NCI-H446 (cell line): ENCODE measurements at regions not wholly inside any gene's neighbourhood (a gene's known extent, or its start where the extent isn't known, plus 50 kb on each side); places are given as distances from the start of the nearest gene placed in this dataset.

Experiments used
- DNase-seq, 2 experiments: peaks; one replicate each; lab custom pipeline; 2025; lab: John Stamatoyannopoulos, UW

DNA sequence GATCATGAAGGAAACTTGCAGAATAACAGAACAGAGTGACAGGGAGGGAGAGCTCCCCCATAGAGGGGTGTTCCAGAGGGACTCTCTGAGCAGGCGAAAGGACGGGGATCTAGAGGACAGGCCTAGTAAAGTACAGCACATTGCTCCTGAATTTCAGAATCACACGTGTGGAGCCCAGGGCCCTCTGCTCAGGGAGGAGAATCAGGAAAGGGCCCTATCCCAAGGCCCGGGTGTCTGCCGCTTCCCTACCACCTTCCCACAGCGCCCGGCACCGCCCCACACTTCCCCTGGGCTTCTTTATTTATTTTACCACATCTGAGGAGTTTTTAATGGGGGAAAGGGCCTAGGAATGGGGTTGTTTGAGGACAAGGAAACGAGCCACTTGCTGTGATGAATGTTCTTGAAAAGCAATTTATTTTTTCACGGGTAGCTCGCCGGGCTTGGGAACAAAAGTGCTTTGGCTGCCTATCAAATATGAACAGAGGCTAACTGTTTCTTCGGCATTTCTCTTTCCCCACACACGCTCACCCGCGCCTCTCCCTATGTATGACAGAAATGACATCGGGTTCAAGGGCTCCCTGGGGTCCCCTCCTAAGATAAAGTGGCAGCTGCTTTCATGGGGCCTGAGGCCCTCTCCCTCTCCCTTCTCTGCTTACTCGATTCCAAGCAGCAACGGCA lies 79.3 kb upstream of the GLI2 start:
- DNase-seq: no peak

DNA sequence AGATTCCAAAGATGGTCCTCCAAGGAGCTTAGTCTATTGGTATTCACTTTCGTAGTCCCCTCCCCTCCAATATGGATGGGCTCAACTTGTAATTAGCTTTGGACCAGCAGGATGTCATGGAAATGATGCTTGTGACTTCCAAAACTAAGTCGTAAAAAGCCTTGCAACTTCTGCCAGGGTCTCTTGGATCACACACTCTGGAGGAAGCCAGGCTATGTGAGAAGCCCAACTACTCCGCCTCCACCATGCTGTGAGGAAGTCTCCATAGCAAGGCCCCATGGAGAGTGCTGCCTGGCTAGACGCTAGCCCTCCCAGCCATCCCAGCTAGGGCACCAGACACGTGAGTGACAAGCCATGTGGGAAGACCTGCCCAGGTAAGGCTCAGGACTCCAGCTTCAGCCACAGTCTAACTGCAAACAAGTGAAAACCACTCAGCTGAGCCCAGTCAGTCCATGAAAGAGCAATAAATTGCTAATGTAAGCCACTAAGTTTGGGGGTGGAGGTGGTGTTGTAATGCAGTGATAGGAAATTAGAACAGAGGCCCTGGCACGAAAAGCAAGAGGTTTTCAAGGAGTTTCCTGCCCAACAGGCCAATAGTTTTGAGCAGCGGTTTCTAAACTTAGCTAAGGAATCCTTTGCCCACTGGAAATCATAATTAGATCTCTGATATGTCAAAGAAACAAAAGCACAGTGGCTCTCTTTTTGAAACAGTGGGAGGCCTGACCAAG lies 77.5 kb upstream of the GLI2 start:
- no peak for DNase-seq

DNA sequence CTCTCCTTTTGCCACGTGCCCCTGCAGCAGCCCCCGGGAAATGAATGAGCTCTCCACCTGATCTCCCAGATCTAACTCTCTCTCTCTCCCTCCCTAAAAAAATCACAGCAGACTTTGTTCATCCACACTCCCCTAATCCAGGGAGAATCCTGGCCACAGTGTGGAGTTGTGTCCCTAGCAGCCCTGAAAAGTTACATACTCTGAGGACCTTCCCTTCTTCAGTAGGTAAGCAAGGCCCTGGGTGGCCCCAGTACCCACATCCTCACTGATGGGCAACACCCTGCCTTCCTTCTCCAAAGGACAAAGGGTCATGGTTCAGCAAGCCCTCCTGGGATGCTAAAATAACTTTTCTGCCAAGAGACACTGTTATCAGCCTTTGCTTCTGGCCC lies 76.9 kb upstream of the GLI2 start:
- DNase-seq: no peak

DNA sequence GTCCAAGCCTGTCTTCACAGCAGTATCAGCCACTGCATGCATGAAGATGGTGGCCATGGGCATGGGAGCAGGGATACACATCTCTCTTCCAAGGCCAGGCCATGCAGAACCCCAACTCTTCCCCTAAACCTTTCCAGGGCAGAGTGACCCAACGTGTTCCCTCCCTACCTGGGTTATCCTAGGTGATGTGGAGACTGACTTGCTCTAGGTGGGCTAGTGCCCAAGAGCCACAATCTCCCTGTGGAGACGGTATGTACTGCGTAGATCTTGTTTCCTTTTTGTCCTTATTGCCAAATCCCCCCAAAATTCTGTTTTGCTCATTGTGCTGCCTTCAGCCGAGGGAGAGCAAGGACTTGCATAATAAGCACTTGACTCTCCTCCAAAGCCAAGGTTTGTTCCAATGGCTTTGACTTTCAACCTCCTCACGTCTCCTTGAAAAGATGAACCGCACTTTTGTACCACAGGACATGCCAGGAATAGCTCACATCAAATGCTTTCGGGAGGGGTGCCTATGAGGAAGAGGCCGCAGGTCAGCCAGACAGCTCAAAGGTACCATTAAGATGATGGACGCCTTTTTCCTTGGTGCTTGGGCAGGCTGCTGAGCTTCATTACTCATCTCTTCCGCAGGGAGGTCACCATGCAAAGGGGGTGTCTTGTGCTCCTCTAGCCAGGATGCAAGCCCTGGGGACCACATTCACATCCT lies 76.2 kb upstream of the GLI2 start:
- no peak for DNase-seq

DNA sequence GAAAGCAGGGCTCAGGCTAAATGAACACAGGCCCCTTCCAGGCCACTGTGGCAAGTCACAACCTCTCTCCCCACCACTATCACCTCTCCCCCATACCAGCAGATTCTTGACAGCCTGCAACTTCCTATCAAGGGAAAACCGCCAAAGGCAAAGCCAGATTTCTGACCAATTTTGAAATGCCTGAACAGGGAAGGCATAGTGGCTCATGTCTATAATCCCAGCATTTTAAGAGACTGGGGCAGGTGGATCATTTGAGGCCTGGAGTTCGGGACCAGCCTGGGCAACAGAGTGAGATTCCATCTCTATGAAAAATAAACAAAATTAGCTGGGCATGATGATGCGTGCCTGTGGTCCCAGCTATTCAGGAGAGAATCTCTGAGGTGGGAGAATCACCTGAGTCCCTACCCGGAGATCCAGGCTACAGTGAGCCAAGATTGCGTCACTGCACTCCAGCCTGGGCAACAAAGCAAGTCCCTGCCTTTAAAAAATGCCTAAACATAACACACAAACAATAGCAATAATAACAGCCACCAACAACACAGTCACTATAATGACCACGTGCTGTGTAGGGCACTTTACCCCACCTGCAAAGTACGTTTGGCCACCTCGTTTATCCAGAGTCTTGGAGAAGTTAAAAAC lies 75.5 kb upstream of the GLI2 start:
- DNase-seq: no peak

DNA sequence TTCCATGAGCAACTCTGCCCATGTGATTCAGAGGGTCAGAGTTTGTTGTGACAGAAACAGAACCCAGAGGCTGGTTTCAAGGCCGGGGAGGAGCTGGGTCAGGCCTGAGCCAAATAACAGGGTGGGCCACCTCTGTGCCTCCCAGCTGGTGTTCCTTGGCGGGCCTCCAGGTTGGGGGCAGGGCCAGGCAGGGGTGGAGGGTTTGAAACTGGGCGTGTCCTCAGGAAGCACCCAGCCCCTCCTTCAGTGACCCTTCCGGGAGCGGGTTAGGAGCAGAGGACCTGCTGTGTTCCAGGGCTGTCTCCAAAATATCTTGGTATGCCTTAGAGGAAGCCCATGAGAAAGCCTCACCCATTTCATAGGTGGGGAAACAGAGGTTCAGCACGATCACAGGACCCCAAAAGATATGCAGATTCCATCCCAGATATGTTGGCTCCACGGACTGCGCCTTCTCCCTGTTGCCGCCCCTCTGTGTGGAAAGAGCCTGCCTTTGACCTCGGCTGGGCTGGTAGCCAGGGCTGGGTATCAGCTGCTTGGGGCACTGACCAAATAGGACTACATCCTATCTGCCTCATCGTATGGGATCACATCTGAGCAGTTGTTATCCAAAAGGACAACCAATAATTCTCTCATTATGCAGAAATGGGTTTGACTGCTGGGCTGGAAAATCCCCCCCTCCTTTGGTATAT lies 74.8 kb upstream of the GLI2 start:
- DNase-seq: no peak

DNA sequence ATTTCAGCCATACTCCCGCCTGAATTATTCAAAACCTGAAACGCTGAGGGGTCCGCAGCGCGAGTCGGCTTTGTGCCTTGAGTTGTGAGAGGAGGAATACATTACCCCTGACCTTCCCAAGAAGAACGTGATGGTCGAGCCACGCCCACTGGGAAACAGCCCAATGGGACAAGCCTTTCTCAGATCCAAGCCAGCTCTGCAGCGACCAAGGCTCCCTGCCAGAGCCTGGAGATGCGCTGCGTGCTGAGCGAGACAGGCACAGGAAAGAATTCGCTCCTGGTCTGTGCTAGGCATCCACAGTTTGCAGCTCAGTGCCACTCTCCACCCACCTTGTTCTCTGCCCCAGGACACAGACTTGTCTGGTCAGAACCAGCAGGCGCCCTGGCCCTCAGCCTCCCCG lies 74.1 kb upstream of the GLI2 start:
- no peak for DNase-seq

DNA sequence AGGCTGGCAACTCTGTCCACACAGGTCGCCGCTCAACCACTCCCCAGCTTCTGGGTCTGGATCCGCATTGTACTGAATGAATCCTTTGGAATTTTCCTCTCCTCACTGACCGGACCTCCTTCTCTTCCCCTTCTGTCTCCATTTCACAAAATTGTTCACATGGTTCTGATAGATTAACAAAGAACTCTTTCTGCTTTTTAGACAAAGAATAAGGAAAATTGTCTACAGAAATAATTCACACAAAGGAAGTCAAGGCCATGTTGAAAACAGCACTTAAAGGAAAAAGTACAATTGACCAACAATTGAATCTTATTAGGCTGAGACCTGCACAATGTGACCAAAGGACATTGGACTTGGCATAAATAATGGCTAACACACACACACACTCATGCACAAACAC lies 73.6 kb upstream of the GLI2 start:
- no peak for DNase-seq

DNA sequence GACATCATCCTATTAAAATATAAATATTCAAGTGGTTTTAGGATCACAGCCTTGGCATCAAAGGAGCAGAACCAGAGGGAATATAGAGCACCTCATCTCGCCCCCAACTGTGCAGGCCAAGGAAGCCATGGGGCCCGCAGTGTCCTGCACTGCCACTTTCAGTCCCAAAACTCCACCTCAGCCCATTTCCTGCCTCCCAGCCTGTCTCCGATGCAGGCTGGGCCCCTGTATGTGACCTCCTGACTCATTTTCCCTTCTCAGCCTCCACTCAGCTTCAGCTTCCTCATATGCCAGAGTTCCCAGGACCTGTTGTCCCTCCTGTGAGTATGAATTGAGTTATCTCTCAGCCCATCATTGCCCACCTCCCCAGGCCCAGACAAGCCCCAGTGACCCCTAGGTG lies 72.9 kb upstream of the GLI2 start:
- no peak for DNase-seq

DNA sequence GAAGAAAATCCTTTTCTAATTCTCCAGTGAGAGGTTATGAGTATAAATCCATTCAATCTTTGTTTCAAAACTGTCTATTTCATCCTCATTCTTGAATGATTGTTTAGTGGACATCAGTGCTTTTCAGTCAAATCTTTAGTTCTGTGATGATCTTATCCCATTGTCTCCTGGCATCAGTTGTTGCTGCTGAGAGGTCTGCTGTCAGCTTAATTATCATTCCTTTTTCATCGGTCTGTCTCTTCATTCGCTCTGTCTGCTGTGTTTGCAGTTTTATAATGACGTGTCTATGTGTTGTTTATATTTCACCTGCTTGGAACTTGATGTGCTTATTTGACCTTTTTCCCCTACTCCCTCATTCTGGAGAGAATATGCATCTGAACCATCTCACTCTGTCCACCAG lies 69.2 kb upstream of the GLI2 start:
- DNase-seq: no peak

DNA sequence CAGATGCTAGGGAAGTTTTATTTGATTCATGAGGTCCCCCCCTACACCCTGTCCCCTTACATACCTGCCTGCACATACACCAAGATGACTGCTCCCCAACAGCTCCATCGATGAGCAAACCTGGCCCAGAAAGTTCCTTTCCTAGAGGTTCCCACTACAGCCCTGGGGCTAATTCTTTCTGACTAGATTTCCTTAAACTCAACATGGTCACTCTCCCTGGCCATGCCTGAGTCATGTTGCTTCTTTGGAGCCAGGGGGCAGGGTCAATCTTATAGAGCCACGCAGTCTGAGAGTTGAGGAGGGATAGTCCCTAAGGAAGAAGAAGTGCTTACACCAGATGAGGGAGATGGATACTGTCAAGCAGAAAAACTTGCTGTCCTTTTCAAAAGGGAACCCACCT lies 67.7 kb upstream of the GLI2 start:
- DNase-seq: no peak

DNA sequence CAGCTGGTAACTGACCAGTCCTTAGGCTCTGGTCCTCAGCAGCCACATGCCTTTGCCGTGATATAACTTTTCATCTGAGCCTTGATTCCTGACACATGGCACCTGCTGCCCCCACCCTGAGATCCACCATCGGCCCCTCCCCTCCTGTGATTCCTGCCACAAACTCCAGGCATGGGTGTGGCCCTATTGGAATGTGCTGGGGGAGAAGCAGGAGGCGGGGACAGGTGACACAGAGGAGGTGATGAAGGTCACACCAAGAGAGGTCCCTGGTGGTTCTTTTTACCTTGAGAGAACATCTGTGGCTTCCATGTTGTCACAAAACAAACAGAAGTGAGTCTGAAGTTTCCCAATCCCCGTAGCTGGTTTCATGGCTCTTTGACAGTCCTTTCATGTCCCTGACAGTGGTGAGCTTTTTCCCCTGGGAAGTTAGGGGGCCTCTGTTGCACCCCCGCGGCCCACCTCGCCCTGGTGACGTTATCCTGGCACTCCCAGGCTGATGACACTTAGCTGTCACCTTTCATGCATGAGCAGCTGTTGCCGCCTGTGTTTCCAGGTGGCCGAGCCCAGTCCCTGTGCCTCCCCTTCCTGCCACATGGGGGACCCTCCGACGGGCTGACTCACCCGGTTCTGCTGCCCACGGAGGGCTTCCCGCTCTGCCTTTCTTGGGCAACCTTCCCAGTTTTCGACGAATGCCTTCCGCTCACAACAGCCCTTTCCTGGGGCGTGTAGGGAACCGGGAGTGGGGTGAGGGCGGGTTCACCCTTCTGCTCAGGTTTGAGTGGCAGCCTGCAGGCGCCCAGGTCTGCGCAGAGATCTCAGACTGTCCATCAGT lies 66.3 kb upstream of the GLI2 start:
- peak in 1 of 2 experiments; percentile 8 for DNase-seq

DNA sequence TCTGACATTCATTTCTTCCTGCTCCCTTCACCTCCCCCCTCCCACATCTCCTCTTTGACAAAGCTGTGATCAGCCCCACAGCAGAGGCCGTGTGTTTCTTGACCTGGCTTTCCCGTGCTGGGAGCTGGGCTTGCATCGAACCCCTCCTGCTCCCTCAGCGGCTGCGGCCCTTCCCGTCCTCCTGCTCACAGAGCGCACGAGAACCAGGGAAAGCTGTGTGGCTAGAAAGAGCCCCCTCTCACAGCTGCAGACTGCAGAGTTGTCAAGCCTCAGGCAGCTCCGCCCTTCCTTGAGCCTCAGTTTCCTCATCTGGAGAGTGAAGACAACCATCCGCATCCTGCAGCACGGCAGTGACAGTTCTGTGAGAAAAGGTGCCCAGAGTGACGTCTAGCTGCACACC lies 65.7 kb upstream of the GLI2 start:
- no peak for DNase-seq

DNA sequence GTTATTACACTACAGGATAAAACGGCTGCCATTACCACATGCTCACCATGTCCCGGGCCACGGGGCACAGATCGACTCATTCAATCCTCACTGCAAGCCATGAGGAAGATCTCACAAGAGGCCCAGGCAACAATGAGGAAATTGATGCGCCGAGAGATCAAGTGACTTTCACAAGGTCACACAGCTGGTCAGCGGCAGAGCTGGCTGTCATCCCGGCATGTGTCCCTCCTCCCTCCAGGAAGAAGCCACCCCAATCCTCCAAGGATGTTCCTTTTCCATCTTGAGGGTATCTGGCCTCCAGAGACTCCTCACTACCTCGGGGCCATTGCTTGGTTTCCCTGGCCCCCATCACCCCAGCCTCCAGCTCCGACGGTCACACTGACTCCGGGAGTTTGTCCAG lies 65.3 kb upstream of the GLI2 start:
- no peak for DNase-seq

DNA sequence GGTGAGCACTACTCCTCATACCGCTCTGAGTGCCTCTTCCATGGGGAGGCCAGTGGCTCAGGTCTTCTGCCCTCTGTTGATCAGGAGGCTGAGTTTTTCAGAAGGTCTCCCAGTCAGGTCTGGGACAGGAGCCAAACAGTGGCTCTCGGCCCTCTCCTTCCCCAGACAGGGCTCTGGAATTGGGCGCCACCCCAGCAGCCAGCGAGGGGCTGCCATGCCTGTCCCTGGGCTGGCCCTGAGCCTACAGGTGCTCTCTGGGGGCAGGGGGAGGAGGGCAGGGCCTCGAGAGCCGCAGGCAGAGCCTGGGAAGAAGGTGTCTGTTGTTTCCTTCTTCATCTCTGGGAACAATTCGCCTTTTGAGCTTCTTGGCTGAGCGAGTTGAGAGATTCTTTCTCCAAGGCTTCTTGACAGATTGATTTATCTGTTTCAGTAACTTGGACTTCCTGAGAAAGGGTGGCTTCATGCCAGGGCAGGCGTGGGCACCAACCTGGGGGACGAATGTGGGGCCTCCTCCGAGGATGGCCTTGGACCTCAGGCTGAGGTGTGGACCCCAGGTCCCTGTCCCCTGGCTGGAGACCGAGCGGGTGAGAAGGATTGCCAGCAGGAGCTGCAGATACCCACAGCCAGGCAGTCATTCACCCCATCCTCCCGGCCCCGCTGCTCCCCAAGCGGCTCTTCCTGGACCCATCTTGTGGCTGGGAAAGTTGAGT lies 64.7 kb upstream of the GLI2 start:
- DNase-seq: no peak

DNA sequence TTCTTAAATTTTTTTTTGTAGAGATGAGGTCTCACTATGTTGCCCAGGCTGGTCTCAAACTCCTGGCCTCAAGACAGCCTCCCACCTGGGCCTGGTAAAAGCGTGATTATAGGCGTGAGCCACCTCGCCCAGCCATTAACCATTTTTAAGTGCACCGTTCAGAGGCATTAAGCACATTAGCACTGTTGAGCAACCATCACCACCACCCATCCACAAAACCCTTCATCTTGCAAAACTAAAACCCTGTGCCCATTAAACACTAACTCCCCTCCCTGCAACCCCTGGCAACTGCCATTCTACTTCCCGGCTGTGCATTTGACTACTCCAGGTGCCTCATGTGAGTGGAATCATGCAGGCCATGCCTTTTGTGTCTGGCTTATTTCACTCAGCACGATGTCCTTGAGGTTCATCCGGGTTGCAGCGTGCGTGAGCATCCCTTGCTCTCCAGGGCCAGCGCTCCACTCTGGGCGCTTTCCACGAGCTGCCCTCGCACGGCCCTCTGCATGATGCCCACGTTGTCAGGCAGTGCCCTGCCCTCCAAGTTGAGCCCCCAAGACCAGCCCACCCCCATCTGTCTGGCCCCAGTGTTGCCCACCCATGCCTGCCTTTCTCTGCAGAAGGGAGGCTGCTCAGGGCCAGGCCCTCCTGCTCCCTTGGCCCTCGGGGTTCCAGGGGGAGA lies 63.0 kb upstream of the GLI2 start:
- DNase-seq: no peak

DNA sequence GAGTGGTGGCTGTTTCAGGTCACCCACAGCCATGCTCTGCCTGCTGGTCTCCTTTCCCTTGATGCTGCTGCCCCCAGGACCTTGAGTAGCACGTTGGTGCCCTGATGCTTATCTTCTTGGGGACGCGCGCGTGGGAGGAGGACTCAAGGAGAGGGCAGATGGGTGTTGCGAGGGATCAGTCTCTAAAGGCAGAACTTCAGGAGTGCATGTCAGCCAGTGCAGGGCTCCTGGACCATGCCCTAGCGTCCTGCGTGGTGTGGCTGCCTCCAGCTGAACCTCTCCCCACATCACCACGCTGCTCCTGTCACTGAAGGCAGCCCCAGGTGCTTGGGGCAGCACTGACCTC lies 62.5 kb upstream of the GLI2 start:
- DNase-seq: no peak

DNA sequence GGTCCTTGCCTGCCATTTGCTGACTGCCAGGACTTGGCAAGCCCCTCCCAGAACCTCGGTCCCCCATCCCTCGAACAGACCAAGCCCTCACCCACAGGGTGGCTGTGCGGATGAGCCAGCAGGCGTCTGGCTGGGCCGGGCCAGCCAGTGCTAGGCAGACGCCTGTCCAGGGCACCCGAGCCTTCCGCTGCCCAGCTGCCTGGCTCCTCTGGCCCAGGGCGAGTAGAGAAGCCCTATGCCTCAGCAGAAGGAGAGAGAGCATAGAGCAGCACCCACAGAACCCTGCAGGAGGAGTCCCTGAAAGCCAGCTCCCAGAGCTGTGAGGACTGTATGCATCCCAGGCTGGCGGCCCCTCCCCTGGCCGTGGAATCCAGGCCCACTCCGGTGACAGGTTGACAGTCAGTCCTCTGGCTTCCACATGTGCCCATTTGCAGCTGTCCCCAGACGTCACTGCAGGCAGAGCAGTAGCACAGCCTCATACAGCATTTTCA lies 62.1 kb upstream of the GLI2 start:
- DNase-seq: no peak

DNA sequence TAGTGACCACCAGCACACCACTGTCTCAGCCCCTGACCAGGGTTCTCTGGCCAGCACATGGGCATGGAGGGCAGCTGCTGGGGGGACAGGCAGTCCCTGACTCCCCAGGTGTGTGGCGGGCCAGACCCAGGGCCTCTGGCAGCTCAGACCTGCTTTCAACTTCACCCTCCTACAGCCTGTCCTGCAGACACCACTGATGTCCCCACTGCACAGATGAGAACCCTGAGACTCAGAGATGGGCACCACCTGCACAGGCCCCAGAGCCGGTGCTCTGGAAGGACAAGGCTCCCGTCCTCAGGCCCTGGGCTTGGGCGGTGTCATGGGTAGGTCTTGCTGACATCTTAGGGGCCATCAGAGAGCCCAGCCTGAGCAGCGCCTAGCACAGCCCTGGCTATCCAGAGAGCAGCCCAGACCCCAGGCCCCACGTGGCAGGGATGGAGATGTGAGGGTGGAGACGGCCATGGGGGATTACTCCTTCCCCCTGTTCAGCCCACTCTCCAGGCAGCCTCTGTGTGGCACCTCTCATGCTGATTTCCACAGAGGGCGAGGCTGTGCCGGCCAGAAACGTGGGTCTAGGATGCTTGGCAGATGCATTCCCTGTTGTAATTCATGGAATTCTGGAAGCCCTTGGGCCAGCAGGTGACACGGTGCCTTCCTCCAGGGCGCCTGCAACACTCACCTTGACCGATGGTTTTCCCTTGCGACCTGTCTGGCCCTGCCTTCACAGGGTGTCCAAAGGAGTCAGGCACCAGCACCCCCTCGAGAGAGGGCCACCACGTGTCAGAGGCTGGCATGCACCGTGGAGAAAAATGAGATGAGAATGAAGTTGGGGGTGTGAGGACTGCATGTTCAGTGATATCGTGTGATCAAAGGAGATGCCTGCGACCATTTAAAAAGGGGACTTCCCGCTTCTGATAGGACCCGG lies 61.2 kb upstream of the GLI2 start:
- no peak for DNase-seq
